ENCODE measurements at regions not wholly inside any gene's neighbourhood (a gene's known extent, or its start where the extent isn't known, plus 50 kb on each side); places are given as distances from the start of the nearest gene placed in this dataset.

- TF ChIP-seq POLR2A (IDR thresholded peaks at IDR 0.05) (no peak), POLR2AphosphoS5 (IDR thresholded peaks at IDR 0.05) (no peak), EP300 (IDR thresholded peaks at IDR 0.05) (no peak)
- TF ChIP-seq, protein P1, sequence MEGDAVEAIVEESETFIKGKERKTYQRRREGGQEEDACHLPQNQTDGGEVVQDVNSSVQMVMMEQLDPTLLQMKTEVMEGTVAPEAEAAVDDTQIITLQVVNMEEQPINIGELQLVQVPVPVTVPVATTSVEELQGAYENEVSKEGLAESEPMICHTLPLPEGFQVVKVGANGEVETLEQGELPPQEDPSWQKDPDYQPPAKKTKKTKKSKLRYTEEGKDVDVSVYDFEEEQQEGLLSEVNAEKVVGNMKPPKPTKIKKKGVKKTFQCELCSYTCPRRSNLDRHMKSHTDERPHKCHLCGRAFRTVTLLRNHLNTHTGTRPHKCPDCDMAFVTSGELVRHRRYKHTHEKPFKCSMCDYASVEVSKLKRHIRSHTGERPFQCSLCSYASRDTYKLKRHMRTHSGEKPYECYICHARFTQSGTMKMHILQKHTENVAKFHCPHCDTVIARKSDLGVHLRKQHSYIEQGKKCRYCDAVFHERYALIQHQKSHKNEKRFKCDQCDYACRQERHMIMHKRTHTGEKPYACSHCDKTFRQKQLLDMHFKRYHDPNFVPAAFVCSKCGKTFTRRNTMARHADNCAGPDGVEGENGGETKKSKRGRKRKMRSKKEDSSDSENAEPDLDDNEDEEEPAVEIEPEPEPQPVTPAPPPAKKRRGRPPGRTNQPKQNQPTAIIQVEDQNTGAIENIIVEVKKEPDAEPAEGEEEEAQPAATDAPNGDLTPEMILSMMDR (IDR thresholded peaks at IDR 0.05), result no peak
Measured at GRCh38 chr7:25854059-25854458, 297.9 kb upstream of the NFE2L3 start.

All from gastroesophageal sphincter (tissue), 3 donors.